GM18499 (cell line): ENCODE measurements at regions not wholly inside any gene's neighbourhood (a gene's known extent, or its start where the extent isn't known, plus 50 kb on each side); places are given as distances from the start of the nearest gene placed in this dataset.

Experiments
- ATAC-seq: cut with Tn5 transposase; IDR thresholded peaks from one replicate; pipeline ENCODE4 v1.9.1; 2021; ENCODE audit warnings: moderate number of reproducible peaks; ENCODE audit not compliant: insufficient read depth, unreplicated experiment

GRCh38 chr3:162443376-162443775 is 946.8 kb downstream of the OTOL1 start:
- no peak for ATAC-seq

- no peak for ATAC-seq
Measured at GRCh38 chr3:162468791-162469190, 972.2 kb downstream of the OTOL1 start.

- ATAC-seq, result no peak
Measured at GRCh38 chr3:162487138-162487537, 990.5 kb downstream of the OTOL1 start.

- ATAC-seq, result no peak
Measured at GRCh38 chr3:162489853-162490252, 993.2 kb downstream of the OTOL1 start.

- ATAC-seq, result no peak
Measured at GRCh38 chr3:162491952-162492351, 995.3 kb downstream of the OTOL1 start.

GRCh38 chr3:162492446-162493081 is 996.0 kb downstream of the OTOL1 start:
- no peak for ATAC-seq

- no peak for ATAC-seq
Measured at GRCh38 chr3:162498626-162499025, 1002.0 kb downstream of the OTOL1 start.

GRCh38 chr3:162507397-162507796 is 1010.8 kb downstream of the OTOL1 start:
- no peak for ATAC-seq

GRCh38 chr3:162512488-162512887 is 1015.9 kb downstream of the OTOL1 start:
- ATAC-seq, result no peak

GRCh38 chr3:162517110-162517509 is 1020.5 kb downstream of the OTOL1 start:
- ATAC-seq, result no peak

- ATAC-seq, result no peak
Measured at GRCh38 chr3:162521669-162522068, 1025.1 kb downstream of the OTOL1 start.

GRCh38 chr3:162525066-162525742 is 1028.6 kb downstream of the OTOL1 start:
- no peak for ATAC-seq

GRCh38 chr3:162525771-162526170 is 1029.2 kb downstream of the OTOL1 start:
- no peak for ATAC-seq

GRCh38 chr3:162534431-162534830 is 1037.8 kb downstream of the OTOL1 start:
- ATAC-seq, result no peak

GRCh38 chr3:162538491-162538890 is 1041.9 kb downstream of the OTOL1 start:
- ATAC-seq, result no peak

GRCh38 chr3:162538906-162539305 is 1042.3 kb downstream of the OTOL1 start:
- ATAC-seq, result no peak

GRCh38 chr3:162540421-162540820 is 1043.8 kb downstream of the OTOL1 start:
- ATAC-seq, result no peak

GRCh38 chr3:162541923-162542322 is 1045.3 kb downstream of the OTOL1 start:
- ATAC-seq, result no peak

GRCh38 chr3:162544246-162544645 is 1047.6 kb downstream of the OTOL1 start:
- no peak for ATAC-seq

GRCh38 chr3:162546910-162547309 is 1050.3 kb downstream of the OTOL1 start:
- ATAC-seq, result no peak

GRCh38 chr3:162547321-162547720 is 1050.7 kb downstream of the OTOL1 start:
- ATAC-seq, result no peak

GRCh38 chr3:162555761-162556160 is 1059.2 kb downstream of the OTOL1 start:
- no peak for ATAC-seq
